GM13977 (cell line): ENCODE measurements at regions not wholly inside any gene's neighbourhood (a gene's known extent, or its start where the extent isn't known, plus 50 kb on each side); places are given as distances from the start of the nearest gene placed in this dataset.

ENCODE experiments used
- DNase-seq: peaks from one replicate; pipeline ENCODE4 v3.0.0; 2012; ENCODE audit warnings: low spot score
- in situ Hi-C: fragments of 300-500 bp; cut with MboI; formaldehyde crosslinking; loops from one replicate; pipeline ENCODE4 v1.12.0; 2022; ENCODE audit warnings: low sequenced_read_pairs, low pct_unique_long_range_greater_than_20kb, mixed read lengths, inconsistent platforms; ENCODE audit not compliant: unreplicated experiment
- TF ChIP-seq, protein P1 (sequence below): IDR thresholded peaks from 2 replicates; pipeline ENCODE4 v1.5.1; 2012; ENCODE audit warnings: mild to moderate bottlenecking, control low read depth; ENCODE audit not compliant: insufficient read depth; ENCODE audit errors: extremely low read depth, missing control alignments

- DNase-seq = no peak
- in situ Hi-C loops = no loop called here
- TF ChIP-seq, protein P1, sequence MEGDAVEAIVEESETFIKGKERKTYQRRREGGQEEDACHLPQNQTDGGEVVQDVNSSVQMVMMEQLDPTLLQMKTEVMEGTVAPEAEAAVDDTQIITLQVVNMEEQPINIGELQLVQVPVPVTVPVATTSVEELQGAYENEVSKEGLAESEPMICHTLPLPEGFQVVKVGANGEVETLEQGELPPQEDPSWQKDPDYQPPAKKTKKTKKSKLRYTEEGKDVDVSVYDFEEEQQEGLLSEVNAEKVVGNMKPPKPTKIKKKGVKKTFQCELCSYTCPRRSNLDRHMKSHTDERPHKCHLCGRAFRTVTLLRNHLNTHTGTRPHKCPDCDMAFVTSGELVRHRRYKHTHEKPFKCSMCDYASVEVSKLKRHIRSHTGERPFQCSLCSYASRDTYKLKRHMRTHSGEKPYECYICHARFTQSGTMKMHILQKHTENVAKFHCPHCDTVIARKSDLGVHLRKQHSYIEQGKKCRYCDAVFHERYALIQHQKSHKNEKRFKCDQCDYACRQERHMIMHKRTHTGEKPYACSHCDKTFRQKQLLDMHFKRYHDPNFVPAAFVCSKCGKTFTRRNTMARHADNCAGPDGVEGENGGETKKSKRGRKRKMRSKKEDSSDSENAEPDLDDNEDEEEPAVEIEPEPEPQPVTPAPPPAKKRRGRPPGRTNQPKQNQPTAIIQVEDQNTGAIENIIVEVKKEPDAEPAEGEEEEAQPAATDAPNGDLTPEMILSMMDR = no peak
These were observed 64.0 kb upstream of the MED4 start for GRCh38 chr13:48158915-48159314.

DNA sequence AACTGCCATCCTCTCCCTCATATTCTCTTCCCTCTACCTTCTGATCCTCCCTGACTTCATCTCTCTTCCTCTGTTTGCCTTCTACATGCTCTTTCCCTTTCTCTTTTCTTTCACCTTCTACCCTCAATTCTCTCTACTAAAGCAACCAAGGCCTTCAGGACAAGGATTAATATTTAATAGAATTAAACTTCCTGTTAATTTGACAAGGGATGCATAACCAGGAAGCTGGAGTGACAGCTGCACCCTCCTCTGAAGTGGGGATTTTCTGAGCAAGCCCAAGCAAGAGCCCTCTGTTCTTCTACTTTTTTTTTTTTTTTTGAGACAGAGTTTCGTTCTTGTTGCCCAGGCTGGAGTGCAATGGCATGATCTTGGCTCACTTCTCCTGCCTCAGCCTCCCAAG lies 63.4 kb upstream of the MED4 start:
- TF ChIP-seq, protein P1 = no peak
- no peak for DNase-seq
- in situ Hi-C loops = no loop called here

DNA sequence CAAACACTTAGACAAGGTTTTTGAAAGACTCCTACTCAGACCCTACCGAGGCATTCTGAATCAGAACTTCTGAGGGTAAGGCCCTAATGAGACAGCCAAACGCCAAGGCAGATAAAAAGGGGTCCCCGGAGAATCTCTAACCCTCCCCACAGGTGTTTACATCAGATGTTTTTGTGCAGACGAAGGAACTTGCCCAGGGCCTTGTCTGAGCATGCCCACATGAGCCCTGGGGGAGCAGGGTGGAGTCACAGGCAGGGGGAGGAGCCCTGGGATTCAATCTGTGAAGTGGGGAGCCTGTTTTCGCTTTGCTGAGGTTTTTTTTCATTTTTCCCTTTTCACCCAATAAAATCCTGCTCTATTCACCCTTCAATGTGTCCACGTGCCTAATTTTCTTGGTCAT lies 61.6 kb upstream of the MED4 start:
- DNase-seq = no peak
- in situ Hi-C loops = no loop called here
- TF ChIP-seq, protein P1 = no peak

GRCh38 chr13:48155848-48156247 lies 60.9 kb upstream of the MED4 start:
- DNase-seq = no peak
- in situ Hi-C loops = no loop called here
- TF ChIP-seq, protein P1 = no peak

- DNase-seq = no peak
- in situ Hi-C loops = no loop called here
- TF ChIP-seq, protein P1 = no peak
These were observed 59.8 kb upstream of the MED4 start for GRCh38 chr13:48154671-48155070.

DNA sequence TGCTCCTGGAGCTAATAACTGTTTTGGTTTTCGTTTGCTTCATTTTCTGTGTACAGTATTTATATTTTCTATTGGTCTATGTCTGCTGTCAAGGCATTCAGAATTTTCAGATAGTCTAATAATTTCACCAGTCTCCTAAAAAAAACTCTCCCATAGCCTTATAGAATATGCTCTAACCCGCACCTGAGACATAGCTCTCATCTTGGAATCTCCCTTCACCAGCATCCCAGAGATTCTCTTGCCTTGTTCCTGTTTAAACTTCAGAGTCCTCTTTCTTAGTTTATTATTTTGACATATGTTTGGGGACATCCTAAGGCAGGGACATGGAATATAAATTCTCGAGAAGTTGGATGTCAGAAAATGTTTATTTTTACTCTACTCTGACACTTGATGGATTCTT lies 58.3 kb upstream of the MED4 start:
- in situ Hi-C loops = no loop called here
- DNase-seq = no peak
- TF ChIP-seq, protein P1 = no peak

DNA sequence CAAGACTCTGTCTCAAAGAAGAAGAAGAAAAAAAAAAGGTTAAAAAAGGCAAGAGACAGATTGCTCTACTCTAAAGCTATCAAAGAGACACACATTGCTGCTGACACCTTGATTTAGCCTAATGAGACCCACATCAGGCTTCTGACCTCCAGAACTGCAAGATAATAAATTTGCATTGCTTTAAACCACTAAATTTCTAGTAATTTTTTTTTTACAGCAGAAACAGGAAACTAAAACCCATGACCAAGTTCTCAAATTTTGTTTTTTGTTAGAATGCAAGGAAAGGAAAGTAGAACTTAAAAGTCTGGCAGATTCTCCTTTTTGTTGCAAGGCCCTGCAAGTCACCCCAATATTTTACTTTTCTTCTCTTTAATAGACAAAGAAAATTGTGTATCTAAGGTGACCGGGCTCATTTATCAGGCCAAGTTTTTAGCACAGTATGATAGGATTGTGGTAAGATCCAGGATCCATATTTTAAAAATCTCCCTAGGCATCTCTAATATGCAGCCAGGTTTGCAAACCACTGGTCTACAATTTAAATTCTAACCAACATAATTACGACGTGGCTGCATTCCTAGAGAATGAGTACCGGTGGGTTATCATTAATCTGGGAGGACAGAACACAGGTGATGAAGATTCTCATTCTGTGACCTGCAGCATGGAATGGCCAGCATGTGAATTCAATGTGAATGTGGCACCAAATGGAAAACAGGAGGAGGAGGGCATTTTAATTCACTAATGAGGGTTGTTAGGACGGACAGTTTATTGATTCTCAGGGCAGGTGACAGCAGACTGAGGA lies 56.7 kb upstream of the MED4 start:
- in situ Hi-C loops = no loop called here
- no peak for DNase-seq
- TF ChIP-seq, protein P1 = no peak
